ENCODE measurements at regions not wholly inside any gene's neighbourhood (a gene's known extent, or its start where the extent isn't known, plus 50 kb on each side); places are given as distances from the start of the nearest gene placed in this dataset.

- TF ChIP-seq CTCF (IDR thresholded peaks at IDR 0.05; ENCODE audit: insufficient read depth, low read length) (no peak), POLR2AphosphoS5 (IDR thresholded peaks at IDR 0.05; ENCODE audit: low read depth) (no peak)
These were observed 476.3 kb upstream of the GRIA1 start for GRCh38 chr5:153014194-153014593.
